Ishikawa (cell line): ENCODE measurements at regions not wholly inside any gene's neighbourhood (a gene's known extent, or its start where the extent isn't known, plus 50 kb on each side); places are given as distances from the start of the nearest gene placed in this dataset.
A peak's percentile ranks its signal among the peaks of the same experiment; 100 is the strongest.

Source experiments
- CEBPB ChIP-seq: IDR thresholded peaks from 2 replicates; pipeline ENCODE4 v1.6.1; 2012
- CREB1 ChIP-seq: IDR thresholded peaks from 2 replicates; pipeline ENCODE4 v1.6.1; 2012; ENCODE audit warnings: low read depth
- EGR1 ChIP-seq: IDR thresholded peaks from 2 replicates; pipeline ENCODE4 v1.6.1; 2012
- EP300 ChIP-seq: IDR thresholded peaks from 2 replicates; pipeline ENCODE4 v1.6.1; 2012; ENCODE audit warnings: borderline replicate concordance
- FOXM1 ChIP-seq: IDR thresholded peaks from 2 replicates; pipeline ENCODE4 v1.6.1; 2012; ENCODE audit warnings: low read depth, borderline replicate concordance
- MAX ChIP-seq: IDR thresholded peaks from 2 replicates; pipeline ENCODE4 v1.6.1; 2012
- NFIC ChIP-seq: IDR thresholded peaks from 2 replicates; pipeline ENCODE4 v1.6.1; 2012
- RAD21 ChIP-seq: IDR thresholded peaks from 2 replicates; pipeline ENCODE4 v1.6.1; 2012; ENCODE audit warnings: low read depth
- REST ChIP-seq: IDR thresholded peaks from 2 replicates; pipeline ENCODE4 v1.6.1; 2012; ENCODE audit warnings: low read depth, mild to moderate bottlenecking
- TAF1 ChIP-seq: IDR thresholded peaks from 2 replicates; pipeline ENCODE4 v1.6.1; 2012; ENCODE audit warnings: low read depth, mild to moderate bottlenecking
- TCF12 ChIP-seq: IDR thresholded peaks from 2 replicates; pipeline ENCODE4 v1.6.1; 2012; ENCODE audit warnings: low read depth
- TEAD4 ChIP-seq: IDR thresholded peaks from 2 replicates; pipeline ENCODE4 v1.6.1; 2012
- USF1 ChIP-seq: IDR thresholded peaks from 2 replicates; pipeline ENCODE4 v1.6.1; 2012
- YY1 ChIP-seq: IDR thresholded peaks from 2 replicates; pipeline ENCODE4 v1.6.1; 2012; ENCODE audit warnings: low read depth
- ZBTB7A ChIP-seq: IDR thresholded peaks from 2 replicates; pipeline ENCODE4 v1.6.1; 2012; ENCODE audit warnings: low read depth

- TF ChIP-seq CREB1: no peak
- no peak for TF ChIP-seq USF1
- TF ChIP-seq YY1: no peak
- TF ChIP-seq MAX: no peak
- no peak for TF ChIP-seq NFIC
- no peak for TF ChIP-seq ZBTB7A
- no peak for TF ChIP-seq TEAD4
Observed at GRCh38 chr10:110446277-110446676, 51.4 kb upstream of the DUSP5 start.

- peak; percentile 53 for TF ChIP-seq NFIC
- peak; percentile 67 for TF ChIP-seq TEAD4
- TF ChIP-seq REST: no peak
Observed at GRCh38 chr10:110446954-110447608, 50.6 kb upstream of the DUSP5 start.

GRCh38 chr10:110447886-110448285 lies 49.8 kb upstream of the DUSP5 start:
- TF ChIP-seq NFIC (no peak), YY1 (no peak), EP300 (no peak), ZBTB7A (no peak), CREB1 (no peak), TEAD4 (no peak), RAD21 (no peak), REST (no peak), MAX (no peak), USF1 (no peak), CEBPB (no peak), FOXM1 (no peak), TAF1 (no peak), EGR1 (no peak), TCF12 (no peak)
